Neural progenitor cell (in vitro differentiated cells): ENCODE measurements at regions not wholly inside any gene's neighbourhood (a gene's known extent, or its start where the extent isn't known, plus 50 kb on each side); places are given as distances from the start of the nearest gene placed in this dataset.

Experiments used
- DNase-seq: peaks from one replicate; pipeline ENCODE4 v3.0.0-alpha.2; 2016; ENCODE audit warnings: low spot score
- H2AFZ ChIP-seq: fragments of 200-600 bp; sonication (generic); replicated peaks from 2 replicates; pipeline ENCODE4 v1.6.1; 2016; ENCODE audit warnings: antibody characterized with exemption
- H3F3A ChIP-seq: fragments of 200-600 bp; sonication (generic); 2 replicates; pipeline ENCODE4 v1.6.1; 2016; ENCODE audit warnings: antibody characterized with exemption, low read depth
- H3K27ac ChIP-seq: fragments of 200-600 bp; sonication (generic); 2 replicates; pipeline ENCODE4 v1.5.1; 2016; ENCODE audit warnings: mild to moderate bottlenecking
- H3K27me3 ChIP-seq: fragments of 200-600 bp; sonication (generic); 2 replicates; pipeline ENCODE4 v1.6.1; 2016; ENCODE audit warnings: mild to moderate bottlenecking, moderate library complexity
- H3K36me3 ChIP-seq: fragments of 200-600 bp; sonication (generic); 2 replicates; pipeline ENCODE4 v1.5.1; 2016
- H3K4me1 ChIP-seq: fragments of 200-600 bp; sonication (generic); 2 replicates; pipeline ENCODE4 v1.6.1; 2016; ENCODE audit warnings: mixed run types
- H3K4me2 ChIP-seq: fragments of 200-600 bp; sonication (generic); 2 replicates; pipeline ENCODE4 v1.6.1; 2016
- H3K4me3 ChIP-seq: fragments of 200-600 bp; sonication (generic); 2 replicates; pipeline ENCODE4 v1.5.1; 2016
- H3K79me2 ChIP-seq: fragments of 200-600 bp; sonication (generic); 2 replicates; pipeline ENCODE4 v1.6.1; 2016; ENCODE audit warnings: low read depth
- H3K9ac ChIP-seq: fragments of 200-600 bp; sonication (generic); 2 replicates; pipeline ENCODE4 v1.6.1; 2016
- H3K9me3 ChIP-seq: fragments of 200-600 bp; sonication (generic); 2 replicates; pipeline ENCODE4 v1.5.1; 2016; ENCODE audit warnings: low read depth
- H4K20me1 ChIP-seq: fragments of 200-600 bp; sonication (generic); 2 replicates; pipeline ENCODE4 v1.6.1; 2016; ENCODE audit warnings: low read depth
- H3K27ac Mint-ChIP-seq: 3 replicates; pipeline ENCODE4 v1.8.0; 2021; ENCODE audit warnings: mixed read lengths
- H3K27me3 Mint-ChIP-seq: 2 replicates; pipeline ENCODE4 v1.8.0; 2022; ENCODE audit warnings: low read depth, mild to moderate bottlenecking, inconsistent platforms, moderate library complexity, mixed read lengths; ENCODE audit not compliant: insufficient read depth
- H3K36me3 Mint-ChIP-seq: 3 replicates; pipeline ENCODE4 v1.8.0; 2021; ENCODE audit warnings: mixed read lengths
- H3K4me1 Mint-ChIP-seq: 3 replicates; pipeline ENCODE4 v1.8.0; 2021; ENCODE audit warnings: mixed read lengths
- H3K4me3 Mint-ChIP-seq: 3 replicates; pipeline ENCODE4 v1.8.0; 2021; ENCODE audit warnings: mild to moderate bottlenecking, moderate library complexity, mixed read lengths
- H3K9me3 Mint-ChIP-seq: 3 replicates; pipeline ENCODE4 v1.8.0; 2020; ENCODE audit warnings: mixed read lengths
- EZH2 ChIP-seq: fragments of 200-600 bp; sonication (generic); IDR thresholded peaks from 2 replicates; pipeline ENCODE4 v1.6.1; 2017; ENCODE audit warnings: antibody characterized with exemption, mild to moderate bottlenecking, moderate library complexity
- EZH2phosphoT487 ChIP-seq: fragments of 200-600 bp; sonication (generic); IDR thresholded peaks from 2 replicates; pipeline ENCODE4 v1.6.1; 2017; ENCODE audit warnings: antibody characterized with exemption
- TF ChIP-seq, protein P1 (sequence below): fragments of 200-600 bp; sonication (generic); IDR thresholded peaks from 2 replicates; pipeline ENCODE4 v1.5.1; 2017; ENCODE audit warnings: antibody characterized with exemption, mild to moderate bottlenecking

DNA sequence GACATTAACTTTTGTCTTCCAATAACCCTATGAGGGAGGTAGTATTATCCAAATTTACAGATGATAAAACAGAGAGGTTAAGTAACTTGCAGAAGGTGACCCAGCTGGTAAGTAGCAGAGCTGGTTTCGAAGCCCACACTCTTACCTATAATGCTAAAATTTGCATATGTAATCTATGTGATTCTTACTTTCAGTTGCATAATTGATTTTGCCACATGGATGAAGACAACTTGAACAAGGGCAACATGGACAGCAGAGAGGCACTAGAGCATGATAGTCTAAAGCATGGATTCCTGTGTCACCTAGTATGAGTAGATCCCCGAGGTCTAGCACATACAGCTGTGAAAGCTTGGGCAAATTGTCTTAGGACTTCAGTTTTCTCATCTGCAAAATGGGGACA, 117.6 kb upstream of the DTNBP1 start:
- no peaks in the 10 kb centered on the region for H3K36me3 ChIP-seq
- no peaks in the 10 kb centered on the region for H3K4me1 Mint-ChIP-seq

GRCh38 chr6:15779726-15780125, 116.9 kb upstream of the DTNBP1 start:
- no peaks in the 10 kb centered on the region for H4K20me1 ChIP-seq
- no peaks in the 10 kb centered on the region for H3K9me3 ChIP-seq
- no peaks in the 10 kb centered on the region for H3K36me3 ChIP-seq
- no peaks in the 10 kb centered on the region for H3K79me2 ChIP-seq
- H3K27ac ChIP-seq = no peak overlapping the region
- no peak for DNase-seq
- H3F3A ChIP-seq = no peaks in the 10 kb centered on the region
- H2AFZ ChIP-seq = no peak overlapping the region
- Mint-ChIP-seq H3K4me3 (no peak overlapping the region), H3K27ac (no peak overlapping the region), H3K27me3 (peaks cover 2% of the 10 kb centered on the region), H3K4me1 (no peaks in the 10 kb centered on the region), H3K9me3 (no peaks in the 10 kb centered on the region), H3K36me3 (no peaks in the 10 kb centered on the region)
- H3K4me3 ChIP-seq = no peak overlapping the region
- H3K4me2 ChIP-seq = no peak overlapping the region
- TF ChIP-seq EZH2phosphoT487 = no peak
- no peak for TF ChIP-seq EZH2
- TF ChIP-seq, protein P1, sequence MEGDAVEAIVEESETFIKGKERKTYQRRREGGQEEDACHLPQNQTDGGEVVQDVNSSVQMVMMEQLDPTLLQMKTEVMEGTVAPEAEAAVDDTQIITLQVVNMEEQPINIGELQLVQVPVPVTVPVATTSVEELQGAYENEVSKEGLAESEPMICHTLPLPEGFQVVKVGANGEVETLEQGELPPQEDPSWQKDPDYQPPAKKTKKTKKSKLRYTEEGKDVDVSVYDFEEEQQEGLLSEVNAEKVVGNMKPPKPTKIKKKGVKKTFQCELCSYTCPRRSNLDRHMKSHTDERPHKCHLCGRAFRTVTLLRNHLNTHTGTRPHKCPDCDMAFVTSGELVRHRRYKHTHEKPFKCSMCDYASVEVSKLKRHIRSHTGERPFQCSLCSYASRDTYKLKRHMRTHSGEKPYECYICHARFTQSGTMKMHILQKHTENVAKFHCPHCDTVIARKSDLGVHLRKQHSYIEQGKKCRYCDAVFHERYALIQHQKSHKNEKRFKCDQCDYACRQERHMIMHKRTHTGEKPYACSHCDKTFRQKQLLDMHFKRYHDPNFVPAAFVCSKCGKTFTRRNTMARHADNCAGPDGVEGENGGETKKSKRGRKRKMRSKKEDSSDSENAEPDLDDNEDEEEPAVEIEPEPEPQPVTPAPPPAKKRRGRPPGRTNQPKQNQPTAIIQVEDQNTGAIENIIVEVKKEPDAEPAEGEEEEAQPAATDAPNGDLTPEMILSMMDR = no peak
- no peak overlapping the region for H3K9ac ChIP-seq
- H3K4me1 ChIP-seq = peaks cover 2% of the 10 kb centered on the region
- H3K27me3 ChIP-seq = no peaks in the 10 kb centered on the region

More for the DNA sequence above, 117.6 kb upstream of the DTNBP1 start:
- H3K9me3 ChIP-seq = no peaks in the 10 kb centered on the region
- H3K79me2 ChIP-seq = no peaks in the 10 kb centered on the region
- DNase-seq = no peak
- peaks cover 2% of the 10 kb centered on the region for H3K4me1 ChIP-seq
- H3K4me3 Mint-ChIP-seq = no peak overlapping the region
- H3K4me3 ChIP-seq = no peak overlapping the region
- no peak overlapping the region for H3K27ac ChIP-seq
- TF ChIP-seq EZH2phosphoT487 (no peak), EZH2 (no peak)
- TF ChIP-seq, protein P1 = no peak
- H2AFZ ChIP-seq = no peak overlapping the region
- no peaks in the 10 kb centered on the region for H4K20me1 ChIP-seq
- peaks cover 3% of the 10 kb centered on the region for H3K27me3 Mint-ChIP-seq
- H3K9me3 Mint-ChIP-seq = no peaks in the 10 kb centered on the region
- no peaks in the 10 kb centered on the region for H3K27me3 ChIP-seq
- H3K4me2 ChIP-seq = no peak overlapping the region
- H3K9ac ChIP-seq = no peak overlapping the region
- H3K27ac Mint-ChIP-seq = no peak overlapping the region
- H3F3A ChIP-seq = no peaks in the 10 kb centered on the region
- no peaks in the 10 kb centered on the region for H3K36me3 Mint-ChIP-seq

- H3K9me3 Mint-ChIP-seq = no peaks in the 10 kb centered on the region
- Histone ChIP-seq H3K36me3 (no peaks in the 10 kb centered on the region), H2AFZ (no peak overlapping the region), H3F3A (no peaks in the 10 kb centered on the region), H3K4me2 (no peak overlapping the region), H4K20me1 (no peaks in the 10 kb centered on the region), H3K4me3 (no peak overlapping the region), H3K79me2 (no peaks in the 10 kb centered on the region), H3K9me3 (no peaks in the 10 kb centered on the region), H3K4me1 (no peaks in the 10 kb centered on the region), H3K27me3 (no peaks in the 10 kb centered on the region), H3K27ac (no peak overlapping the region), H3K9ac (no peak overlapping the region)
- no peaks in the 10 kb centered on the region for H3K4me1 Mint-ChIP-seq
- H3K27ac Mint-ChIP-seq = no peak overlapping the region
- H3K27me3 Mint-ChIP-seq = peaks cover 2% of the 10 kb centered on the region
- TF ChIP-seq EZH2phosphoT487 (no peak), EZH2 (no peak)
- TF ChIP-seq, protein P1 = no peak
- no peak overlapping the region for H3K4me3 Mint-ChIP-seq
- no peak for DNase-seq
- H3K36me3 Mint-ChIP-seq = no peaks in the 10 kb centered on the region
Observed at GRCh38 chr6:15776458-15776980, 113.7 kb upstream of the DTNBP1 start.
